Ureter (tissue), 1 donor: ENCODE measurements at regions not wholly inside any gene's neighbourhood (a gene's known extent, or its start where the extent isn't known, plus 50 kb on each side); places are given as distances from the start of the nearest gene placed in this dataset.

Experiments used
- DNase-seq: peaks from one replicate; pipeline ENCODE4 v3.0.0-alpha.2; 2020; ENCODE audit warnings: low spot score
- donor health status: DM: yes; HTN: yes; CAD: no.

DNA sequence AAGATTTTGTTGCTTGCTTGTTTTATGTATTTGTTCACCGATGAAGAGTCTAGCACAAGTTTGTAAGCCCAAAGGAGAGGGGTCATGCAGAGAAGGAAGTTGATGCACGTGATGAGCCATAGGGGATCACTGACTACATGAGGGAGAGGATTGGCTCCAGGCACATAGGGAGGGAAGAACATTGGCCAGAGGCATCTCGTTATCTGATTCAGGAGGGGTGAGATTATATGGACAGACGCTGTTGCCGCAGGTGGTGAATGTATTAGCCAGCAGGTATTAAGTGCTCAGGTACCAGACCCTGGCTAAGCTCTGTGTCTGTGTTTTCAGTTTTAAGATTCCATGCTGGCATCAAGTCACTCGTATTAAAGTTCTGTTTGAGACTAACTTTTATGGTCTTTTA, 91.8 kb upstream of the CHST9 start:
- DNase-seq, result no peak

DNA sequence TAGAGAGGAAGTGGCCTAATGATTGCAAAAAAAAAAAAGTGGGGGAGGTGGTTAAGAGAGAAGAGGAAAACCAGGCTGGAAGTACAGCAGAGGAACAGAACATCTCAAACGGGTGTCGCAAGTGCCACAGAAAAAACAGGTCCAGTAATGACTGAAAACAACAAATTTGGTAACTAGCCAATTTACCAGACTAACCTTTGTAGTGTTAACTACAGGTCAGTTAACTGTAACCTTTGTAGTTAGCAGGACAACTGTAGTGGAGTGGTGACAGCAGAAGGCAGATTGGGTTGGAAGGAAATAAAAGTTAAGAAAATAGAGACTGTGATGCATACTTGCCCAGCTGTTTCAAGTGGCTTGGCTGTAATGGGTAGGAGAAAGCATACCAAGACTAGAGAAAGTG, 91.4 kb upstream of the CHST9 start:
- DNase-seq, result no peak

- DNase-seq, result no peak
Observed at GRCh38 chr18:27274901-27275300, 89.8 kb upstream of the CHST9 start.

- DNase-seq, result no peak
Observed at GRCh38 chr18:27270508-27270907, 85.4 kb upstream of the CHST9 start.

DNA sequence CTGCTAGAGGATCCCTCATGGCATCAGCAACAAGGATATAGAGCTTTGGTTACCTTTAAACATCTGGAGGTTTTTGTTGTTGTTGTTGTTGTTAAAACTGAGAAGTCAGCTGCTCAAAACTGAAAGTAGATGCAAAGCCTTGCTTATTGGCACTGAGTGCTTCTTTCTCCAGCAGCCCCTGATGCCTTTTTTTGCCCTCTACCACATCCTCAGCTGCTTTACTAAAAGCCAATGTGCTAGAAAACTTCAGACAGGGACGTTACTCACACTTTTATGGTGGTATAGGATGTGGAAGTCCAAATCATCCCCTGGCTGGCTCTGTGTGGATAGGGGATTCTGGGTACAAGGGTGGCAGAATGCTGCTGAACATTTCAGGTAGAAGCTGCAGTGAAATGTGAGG, 78.3 kb upstream of the CHST9 start:
- no peak for DNase-seq

DNA sequence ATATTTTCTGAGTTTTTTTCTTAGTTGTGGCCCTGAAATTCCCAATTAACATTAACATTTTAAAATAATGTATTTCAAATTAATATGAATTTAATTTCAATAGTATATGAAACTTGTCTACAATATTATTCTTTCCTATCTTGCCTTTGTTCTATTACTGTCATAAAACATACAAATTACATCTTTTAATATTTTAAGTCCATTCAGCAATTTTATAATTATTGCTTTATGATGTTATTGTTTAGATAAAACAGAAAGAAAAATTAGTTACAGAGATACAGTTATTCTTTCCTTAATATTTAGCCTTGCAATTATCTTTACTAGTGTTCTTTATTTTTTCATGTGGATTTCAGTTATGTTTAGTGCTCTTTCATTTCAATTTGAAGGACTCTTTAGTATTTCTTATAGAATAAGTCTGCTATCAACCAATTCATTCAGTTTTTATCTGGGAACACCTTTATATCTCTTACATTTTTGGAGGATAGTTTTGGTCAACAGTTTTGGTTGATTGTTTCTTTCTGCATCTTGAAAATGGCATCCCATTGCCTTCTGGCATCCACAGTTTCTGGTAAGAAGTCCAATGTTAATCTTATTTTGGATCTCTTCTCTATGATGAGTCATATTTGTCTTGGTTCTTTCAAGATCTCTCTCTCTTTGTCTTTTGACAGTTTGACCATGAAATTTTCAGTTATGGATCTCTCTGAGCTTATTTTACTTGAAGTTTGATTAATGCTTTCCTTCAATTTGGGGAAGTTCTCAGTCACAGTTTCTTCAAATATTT, 76.9 kb upstream of the CHST9 start:
- no peak for DNase-seq

DNA sequence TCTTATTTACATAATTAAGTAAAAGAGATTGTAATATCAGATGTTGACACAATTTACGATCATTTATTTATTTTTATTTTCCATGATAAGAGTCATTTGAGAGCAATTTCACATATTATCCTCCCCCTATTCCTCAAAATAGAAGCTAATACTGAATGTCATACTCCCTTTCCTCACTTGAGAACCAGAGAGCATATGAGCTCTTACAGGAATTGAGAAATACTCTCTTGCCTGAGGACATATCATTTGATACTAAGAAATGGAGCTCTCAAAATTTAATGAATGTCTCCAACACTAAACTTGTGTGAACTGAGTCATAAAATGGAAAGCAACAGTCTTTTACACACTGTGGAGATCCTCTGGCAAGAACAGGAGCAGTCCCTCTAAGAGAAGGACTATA, 68.5 kb upstream of the CHST9 start:
- DNase-seq, result no peak

- DNase-seq, result no peak
Observed at GRCh38 chr18:27250471-27250870, 65.4 kb upstream of the CHST9 start.

- no peak for DNase-seq
Observed at GRCh38 chr18:27249933-27250332, 64.8 kb upstream of the CHST9 start.

DNA sequence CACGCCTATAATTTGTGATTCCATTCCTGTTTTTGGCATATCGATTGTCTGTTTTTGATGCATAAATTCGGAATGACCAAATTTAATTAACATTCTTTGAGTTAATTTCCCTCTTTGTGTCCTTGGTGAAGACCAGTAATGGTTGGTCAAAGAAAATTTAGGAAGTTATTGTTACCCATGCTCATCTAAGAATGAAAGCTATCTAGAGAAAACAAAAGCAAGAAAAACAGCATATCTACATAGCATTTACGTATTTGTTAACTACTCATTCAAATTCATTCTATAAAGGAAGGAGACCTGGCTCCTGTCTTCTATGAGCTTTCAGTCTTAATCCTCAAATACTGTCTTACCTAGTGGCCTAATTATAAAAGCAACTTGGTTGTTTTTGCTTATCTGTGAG, 59.2 kb upstream of the CHST9 start:
- DNase-seq, result no peak

DNA sequence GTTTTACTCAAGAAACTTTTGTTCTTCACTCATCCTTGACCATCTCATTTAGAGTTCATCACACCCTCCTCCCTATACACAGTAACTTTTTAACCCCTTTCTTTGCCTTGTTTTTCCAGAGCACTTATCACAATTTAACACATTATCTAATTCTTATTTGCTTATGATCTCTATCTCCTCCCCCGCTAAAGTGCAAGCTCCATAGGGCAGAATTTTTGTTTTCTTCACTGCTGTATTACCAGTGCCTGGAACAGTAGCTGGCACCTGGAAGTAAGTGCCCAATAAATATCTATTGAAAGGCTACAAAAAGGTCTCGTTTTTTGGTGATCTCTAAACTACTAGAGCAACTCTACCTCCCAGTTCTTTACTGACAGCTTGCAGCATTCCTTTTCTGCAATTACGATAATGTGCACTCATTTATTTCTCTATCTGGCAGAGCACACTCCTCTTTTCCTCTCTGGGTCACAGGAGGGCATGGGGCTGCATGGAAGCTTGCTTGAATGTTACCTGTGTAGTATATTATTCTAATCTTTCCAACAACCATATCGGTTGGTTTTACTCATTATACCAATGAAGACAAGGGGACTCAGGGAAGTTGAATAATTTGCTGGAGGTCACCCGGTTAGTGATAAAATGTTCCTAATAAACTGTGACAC, 57.4 kb upstream of the CHST9 start:
- DNase-seq, result no peak

- DNase-seq, result no peak
Observed at GRCh38 chr18:27240383-27240782, 55.3 kb upstream of the CHST9 start.

DNA sequence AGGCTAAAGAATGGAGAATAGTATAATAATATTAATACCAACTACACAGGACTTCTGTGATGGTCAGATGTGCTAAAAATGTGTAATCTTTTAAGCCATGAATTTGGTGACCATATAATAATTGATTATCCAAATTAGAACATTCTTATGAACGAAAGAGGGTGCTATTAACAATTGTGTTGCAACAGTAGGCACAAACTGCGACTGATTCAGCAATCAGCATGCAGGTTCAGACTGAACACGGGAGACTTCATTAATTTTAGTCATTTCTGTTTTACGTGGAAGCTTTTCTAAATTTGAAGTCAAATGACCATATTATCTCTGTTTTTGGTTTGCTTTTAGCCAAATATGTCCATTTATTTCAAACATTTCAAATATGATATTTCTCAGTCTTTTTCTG, 54.6 kb upstream of the CHST9 start:
- DNase-seq, result no peak

DNA sequence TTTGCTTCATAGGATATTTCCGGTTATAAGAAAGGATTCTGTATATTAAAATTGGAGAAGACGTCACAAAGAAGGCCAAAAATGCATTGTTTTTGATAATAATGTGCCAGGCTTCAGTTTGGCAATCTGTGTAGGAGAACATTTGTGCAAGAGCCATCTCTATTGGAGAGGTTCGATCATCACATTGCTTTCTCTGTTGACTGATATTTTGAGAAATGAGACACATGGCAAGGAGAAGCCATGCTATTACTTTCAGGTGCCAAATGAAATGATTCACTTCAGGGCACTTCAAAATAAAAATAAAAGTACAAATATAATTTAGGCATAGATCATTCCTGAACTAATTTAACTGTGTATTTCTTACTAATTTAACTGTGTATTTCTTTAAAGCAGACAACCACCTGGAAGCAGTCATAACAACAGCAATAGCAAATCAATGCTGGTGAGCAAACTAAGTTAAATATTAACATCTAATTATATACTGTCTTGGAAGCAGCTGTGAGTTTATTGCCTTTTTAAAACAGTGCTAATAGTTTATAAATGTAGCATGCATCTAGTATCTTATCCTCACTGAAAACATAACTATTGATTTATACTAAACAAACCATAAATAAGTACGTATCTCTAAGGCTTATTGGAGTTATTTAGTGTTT, 50.2 kb upstream of the CHST9 start:
- no peak for DNase-seq
